Astrocyte (in vitro differentiated cells and primary cell): ENCODE measurements at regions not wholly inside any gene's neighbourhood (a gene's known extent, or its start where the extent isn't known, plus 50 kb on each side); places are given as distances from the start of the nearest gene placed in this dataset.

Experiments used
- EZH2 ChIP-seq: IDR thresholded peaks from 2 replicates; pipeline ENCODE4 v1.6.1; 2012; ENCODE audit warnings: mild to moderate bottlenecking, low read length, inconsistent platforms; ENCODE audit not compliant: insufficient read depth
- TF ChIP-seq, protein P1 (sequence below): IDR thresholded peaks from 2 replicates; pipeline ENCODE4 v1.5.1; 2011; ENCODE audit warnings: low read depth, mild to moderate bottlenecking, inconsistent platforms, low read length, moderate library complexity; ENCODE audit not compliant: insufficient read depth

DNA sequence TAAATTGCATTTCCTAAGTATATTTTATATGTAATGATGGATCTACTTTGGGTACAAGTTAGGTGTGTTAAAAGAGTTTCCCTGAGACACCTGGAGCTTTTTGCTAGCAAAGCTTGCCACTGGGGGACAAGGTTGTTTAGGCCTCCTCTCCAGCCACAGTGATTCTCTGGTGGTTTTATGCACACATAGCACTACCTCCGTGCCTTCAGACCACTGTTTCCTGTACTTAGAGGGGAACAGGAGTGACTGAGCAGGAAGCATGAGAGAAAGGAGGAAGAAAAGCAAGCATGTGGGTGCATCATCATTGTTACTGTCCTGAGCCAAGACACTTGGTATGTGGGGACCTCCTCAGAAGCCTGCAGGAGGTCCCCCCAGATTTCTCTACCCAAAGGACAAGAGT is 272.1 kb downstream of the RASEF start:
- TF ChIP-seq, protein P1, sequence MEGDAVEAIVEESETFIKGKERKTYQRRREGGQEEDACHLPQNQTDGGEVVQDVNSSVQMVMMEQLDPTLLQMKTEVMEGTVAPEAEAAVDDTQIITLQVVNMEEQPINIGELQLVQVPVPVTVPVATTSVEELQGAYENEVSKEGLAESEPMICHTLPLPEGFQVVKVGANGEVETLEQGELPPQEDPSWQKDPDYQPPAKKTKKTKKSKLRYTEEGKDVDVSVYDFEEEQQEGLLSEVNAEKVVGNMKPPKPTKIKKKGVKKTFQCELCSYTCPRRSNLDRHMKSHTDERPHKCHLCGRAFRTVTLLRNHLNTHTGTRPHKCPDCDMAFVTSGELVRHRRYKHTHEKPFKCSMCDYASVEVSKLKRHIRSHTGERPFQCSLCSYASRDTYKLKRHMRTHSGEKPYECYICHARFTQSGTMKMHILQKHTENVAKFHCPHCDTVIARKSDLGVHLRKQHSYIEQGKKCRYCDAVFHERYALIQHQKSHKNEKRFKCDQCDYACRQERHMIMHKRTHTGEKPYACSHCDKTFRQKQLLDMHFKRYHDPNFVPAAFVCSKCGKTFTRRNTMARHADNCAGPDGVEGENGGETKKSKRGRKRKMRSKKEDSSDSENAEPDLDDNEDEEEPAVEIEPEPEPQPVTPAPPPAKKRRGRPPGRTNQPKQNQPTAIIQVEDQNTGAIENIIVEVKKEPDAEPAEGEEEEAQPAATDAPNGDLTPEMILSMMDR = no peak
- TF ChIP-seq EZH2 = no peak
